AG09309 (cell line): ENCODE measurements at regions not wholly inside any gene's neighbourhood (a gene's known extent, or its start where the extent isn't known, plus 50 kb on each side); places are given as distances from the start of the nearest gene placed in this dataset.

Experiments
- DNase-seq: peaks from one replicate; pipeline ENCODE4 v3.0.0-alpha.2; 2010; ENCODE audit warnings: low read depth
- H3K4me3 ChIP-seq: 2 replicates; pipeline ENCODE4 v1.5.1; 2011; ENCODE audit warnings: mild to moderate bottlenecking, low read depth, low read length, moderate library complexity; ENCODE audit not compliant: control insufficient read depth
- TF ChIP-seq, protein P1 (sequence below): IDR thresholded peaks from 2 replicates; pipeline ENCODE4 v1.5.1; 2011; ENCODE audit warnings: mild to moderate bottlenecking, low read depth, low read length, inconsistent platforms; ENCODE audit not compliant: insufficient read depth, control insufficient read depth; ENCODE audit errors: missing control alignments

DNA sequence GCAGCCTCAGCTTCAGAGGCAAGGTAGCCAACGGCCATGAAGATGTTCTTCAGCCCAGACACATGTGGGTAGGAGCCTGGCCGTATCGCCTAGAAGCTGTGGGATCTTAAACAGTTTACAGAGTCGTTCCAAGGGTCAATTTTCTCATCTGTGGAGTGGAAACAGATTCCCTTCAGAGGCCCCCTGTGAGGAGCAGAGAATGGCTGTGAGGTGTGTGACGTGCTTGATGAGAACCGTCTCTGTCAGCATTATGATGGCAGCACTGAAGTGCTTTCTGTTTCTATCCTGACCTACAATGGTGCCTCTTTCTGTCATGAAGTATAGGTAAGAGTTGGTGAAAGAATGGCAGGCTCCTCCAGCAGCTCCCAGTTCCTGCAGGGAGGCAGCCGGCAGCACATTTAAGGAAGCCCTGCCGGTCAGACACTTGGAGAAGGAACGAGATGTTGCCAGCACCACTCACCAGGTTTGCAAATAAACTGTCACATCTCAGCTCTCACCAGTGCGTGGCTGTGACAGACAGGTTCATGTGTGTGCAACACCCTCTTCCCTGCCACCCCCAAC is 277.3 kb downstream of the FOXO1 start:
- no peak for DNase-seq
- TF ChIP-seq, protein P1, sequence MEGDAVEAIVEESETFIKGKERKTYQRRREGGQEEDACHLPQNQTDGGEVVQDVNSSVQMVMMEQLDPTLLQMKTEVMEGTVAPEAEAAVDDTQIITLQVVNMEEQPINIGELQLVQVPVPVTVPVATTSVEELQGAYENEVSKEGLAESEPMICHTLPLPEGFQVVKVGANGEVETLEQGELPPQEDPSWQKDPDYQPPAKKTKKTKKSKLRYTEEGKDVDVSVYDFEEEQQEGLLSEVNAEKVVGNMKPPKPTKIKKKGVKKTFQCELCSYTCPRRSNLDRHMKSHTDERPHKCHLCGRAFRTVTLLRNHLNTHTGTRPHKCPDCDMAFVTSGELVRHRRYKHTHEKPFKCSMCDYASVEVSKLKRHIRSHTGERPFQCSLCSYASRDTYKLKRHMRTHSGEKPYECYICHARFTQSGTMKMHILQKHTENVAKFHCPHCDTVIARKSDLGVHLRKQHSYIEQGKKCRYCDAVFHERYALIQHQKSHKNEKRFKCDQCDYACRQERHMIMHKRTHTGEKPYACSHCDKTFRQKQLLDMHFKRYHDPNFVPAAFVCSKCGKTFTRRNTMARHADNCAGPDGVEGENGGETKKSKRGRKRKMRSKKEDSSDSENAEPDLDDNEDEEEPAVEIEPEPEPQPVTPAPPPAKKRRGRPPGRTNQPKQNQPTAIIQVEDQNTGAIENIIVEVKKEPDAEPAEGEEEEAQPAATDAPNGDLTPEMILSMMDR, result no peak
- no peak overlapping the region for H3K4me3 ChIP-seq

DNA sequence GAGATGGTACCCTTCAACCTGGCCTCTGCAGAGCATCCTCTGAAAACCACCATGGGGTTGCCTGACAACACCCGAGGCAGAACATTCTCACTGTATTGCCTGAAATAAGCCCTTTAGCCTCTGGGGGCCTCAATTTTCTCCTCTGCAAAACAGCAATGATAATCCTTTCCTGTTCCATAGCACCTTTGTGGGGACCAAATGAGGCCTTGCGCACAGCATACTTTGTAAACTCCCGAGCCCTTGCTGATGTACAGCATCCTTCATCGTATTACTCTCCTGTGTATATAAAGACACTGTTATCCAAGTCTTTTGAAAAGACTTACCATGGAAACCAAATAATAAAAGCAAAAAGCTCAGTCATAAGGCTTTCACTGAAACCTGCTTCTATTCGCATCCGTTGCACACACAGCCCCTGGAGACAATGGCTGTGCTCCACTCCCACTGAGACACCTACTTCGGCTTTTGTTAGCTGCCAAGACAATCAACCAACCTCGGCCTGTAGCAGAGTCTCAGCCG is 276.0 kb downstream of the FOXO1 start:
- no peak for DNase-seq
- TF ChIP-seq, protein P1, result no peak
- H3K4me3 ChIP-seq, result no peak overlapping the region

DNA sequence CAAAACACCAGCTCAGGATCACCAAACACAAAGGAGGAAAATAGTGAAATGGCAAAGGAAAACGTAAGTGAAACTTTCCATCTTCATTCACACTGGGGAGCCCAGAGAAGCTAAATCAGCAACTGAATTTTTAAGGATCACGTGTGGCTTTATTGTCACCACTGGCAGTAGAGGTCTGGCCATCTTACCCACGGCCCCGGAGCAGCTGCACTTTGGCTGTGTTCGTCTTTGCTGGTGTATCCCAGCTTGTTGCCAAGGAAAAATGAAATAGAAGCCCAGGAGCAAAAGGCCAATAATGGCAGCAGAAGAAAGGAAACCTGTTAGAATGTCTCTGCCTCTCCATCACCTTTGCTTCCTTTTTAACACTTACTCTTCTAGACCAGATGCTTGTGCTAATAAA is 274.7 kb downstream of the FOXO1 start:
- TF ChIP-seq, protein P1, result no peak
- DNase-seq, result no peak
- H3K4me3 ChIP-seq, result no peak overlapping the region

DNA sequence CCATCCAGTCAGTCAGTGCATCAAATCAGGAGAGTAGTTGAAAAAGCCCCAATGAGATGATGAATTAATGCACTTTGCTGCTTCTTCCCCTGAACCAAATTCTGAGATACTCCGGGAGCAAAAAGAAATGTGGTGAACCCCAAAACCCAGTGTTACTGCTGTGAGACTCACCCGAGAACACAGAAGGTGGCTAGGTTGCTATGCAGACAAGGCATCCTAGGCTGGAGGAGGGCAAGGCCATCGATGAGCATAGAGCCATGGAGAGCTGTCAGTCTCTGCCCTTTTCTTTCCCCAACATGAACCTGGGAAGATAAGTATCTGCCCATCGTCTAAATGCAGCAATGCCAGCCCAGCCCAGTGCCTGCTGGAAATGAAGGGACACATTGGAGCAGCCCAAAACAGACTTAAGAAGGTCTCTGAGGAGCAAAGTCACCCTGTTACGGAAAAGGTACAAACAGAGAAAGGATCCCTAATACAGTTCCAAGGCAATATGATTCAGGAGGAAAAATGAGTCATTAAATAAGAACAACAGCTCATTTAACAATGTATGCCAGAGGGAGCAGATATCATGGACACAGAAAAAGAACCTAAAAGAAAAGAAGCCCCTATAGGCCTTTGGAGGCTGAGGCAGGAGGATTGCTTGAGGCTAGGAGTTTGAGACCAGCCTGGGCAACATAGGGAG is 272.0 kb downstream of the FOXO1 start:
- TF ChIP-seq, protein P1, result no peak
- H3K4me3 ChIP-seq, result no peak overlapping the region
- DNase-seq, result no peak

DNA sequence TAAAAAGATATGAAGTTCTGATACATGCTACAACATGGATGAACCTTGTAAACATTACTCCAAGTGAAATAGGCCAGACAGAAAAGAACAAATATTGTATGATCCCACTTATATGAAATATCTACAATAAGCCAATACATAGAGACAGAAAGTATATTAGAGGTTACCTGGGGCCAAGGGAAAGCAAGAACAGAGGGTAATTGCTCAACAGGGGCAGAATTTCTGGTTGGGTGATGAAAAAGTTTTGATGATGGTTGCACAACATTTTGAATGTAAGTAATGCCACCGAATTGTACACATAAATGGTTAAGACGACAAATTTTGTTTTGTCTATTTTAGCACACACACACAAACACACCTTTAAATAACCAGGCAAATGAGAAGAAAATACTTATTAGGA is 268.4 kb downstream of the FOXO1 start:
- TF ChIP-seq, protein P1, result no peak
- no peak for DNase-seq
- no peak overlapping the region for H3K4me3 ChIP-seq

DNA sequence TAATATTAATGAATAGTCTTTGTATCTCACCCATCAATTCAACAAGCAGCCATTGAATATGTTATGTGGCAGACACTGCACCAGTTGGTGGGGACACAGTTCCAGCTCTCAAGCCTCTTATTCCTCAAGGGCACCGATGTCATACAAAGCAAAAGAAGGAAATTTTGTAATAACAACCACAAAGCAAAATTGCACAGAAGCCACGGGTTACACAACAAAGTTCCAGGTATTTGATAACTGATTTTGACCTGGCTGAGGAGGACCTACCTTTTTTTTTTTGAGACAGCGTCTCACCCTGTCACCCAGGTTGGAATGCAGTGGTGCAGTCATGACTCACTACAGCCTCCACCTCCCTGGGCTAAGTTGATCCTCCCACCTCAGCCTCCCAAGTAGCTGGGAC is 266.7 kb downstream of the FOXO1 start:
- TF ChIP-seq, protein P1, result no peak
- no peak overlapping the region for H3K4me3 ChIP-seq
- DNase-seq, result no peak
